GM21529 (cell line): ENCODE measurements at regions not wholly inside any gene's neighbourhood (a gene's known extent, or its start where the extent isn't known, plus 50 kb on each side); places are given as distances from the start of the nearest gene placed in this dataset.

Source experiments
- ATAC-seq: cut with Tn5 transposase; IDR thresholded peaks from one replicate; pipeline ENCODE4 v1.9.1; 2021; ENCODE audit not compliant: unreplicated experiment

DNA sequence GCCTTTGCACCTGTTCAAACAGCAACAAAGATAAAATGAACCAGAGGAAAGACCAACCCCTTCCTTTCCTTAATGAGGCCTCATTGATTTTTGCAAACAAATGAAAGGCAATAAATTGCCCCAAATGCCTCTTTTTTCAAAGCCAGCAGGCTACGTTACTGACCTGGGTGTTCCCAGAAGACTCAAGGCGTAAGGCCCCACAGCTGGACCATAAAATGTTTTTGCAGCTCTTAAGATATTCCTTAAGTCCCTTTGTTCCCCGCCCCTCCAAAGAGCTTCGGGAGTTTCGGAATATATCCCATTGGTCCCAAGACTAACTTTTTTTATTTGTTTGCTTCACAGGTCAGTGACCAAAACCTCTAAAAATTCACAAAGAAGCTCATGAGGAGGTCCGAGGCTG is 462.9 kb upstream of the PRICKLE1 start:
- no peak for ATAC-seq

DNA sequence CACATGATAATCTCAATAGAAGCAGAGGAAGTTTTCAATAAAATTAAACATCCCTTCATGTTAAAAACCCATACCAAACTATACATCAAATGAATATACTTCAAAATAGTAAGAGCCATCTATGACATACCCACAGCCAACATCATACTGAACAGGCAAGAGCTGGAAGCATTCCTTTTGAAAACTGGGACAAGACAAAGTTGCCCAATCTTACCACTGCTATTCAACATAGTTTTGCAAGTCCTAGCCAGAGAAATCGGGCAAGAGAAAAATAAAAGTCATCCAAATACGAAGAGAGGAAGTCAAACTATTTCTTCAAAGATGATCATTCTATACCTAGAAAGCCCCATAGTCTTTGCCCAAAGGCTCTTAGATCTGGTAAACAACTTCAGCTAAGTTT is 454.7 kb upstream of the PRICKLE1 start:
- no peak for ATAC-seq

GRCh38 chr12:43038991-43039390 is 449.4 kb upstream of the PRICKLE1 start:
- ATAC-seq, result no peak

DNA sequence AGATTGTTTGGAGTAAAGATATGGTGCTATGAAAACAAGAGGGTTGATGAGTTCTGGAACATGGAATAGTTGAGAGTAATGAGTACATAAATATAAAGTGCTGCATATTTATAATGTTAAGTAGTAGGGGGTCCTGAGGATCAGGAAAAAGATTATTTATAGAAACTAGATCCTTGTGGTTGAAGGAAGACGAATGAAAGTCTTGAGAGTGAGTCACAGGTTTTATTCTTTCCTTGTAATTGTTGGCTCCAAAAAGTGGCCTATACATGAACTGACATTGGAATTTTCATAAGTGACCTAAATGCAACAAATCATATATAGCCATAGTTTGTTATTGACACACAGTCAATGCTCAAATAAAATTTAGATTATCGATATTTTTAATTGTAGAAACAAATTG is 440.4 kb upstream of the PRICKLE1 start:
- ATAC-seq, result no peak

GRCh38 chr12:43028826-43029225 is 439.3 kb upstream of the PRICKLE1 start:
- no peak for ATAC-seq

GRCh38 chr12:43022838-43023237 is 433.3 kb upstream of the PRICKLE1 start:
- no peak for ATAC-seq

DNA sequence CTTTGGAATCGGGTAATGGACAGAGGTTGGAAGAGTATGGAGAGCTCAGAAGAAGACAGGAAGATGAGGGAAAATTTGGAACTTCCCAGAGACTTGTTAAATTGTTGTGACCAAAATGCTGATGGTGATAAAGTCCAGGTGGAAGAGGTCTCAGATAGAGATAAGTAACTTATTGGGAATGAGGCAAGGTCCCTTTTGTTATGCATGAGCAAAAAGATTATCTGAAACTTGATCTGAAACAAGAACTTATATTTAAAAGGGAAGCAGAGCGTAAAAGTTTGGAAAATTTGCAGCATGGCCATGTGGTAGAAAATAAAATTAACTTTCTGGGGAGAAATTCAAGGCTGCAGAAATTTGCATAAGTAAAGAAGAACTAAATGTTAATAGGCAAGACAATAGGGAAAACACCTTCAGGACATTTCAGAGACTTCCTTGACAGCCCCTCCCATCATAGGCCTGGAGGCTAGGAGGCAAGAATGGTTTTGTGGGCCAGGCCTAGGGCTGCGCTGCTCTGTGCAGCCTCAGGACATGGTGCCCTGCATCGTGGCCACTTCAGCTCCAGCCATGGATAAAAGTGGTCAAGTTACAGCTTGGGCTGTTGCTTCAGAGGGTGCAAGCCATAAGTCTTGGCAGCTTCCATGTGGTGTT is 425.7 kb upstream of the PRICKLE1 start:
- no peak for ATAC-seq

- ATAC-seq, result peak; percentile 89
These were observed 421.9 kb upstream of the PRICKLE1 start for GRCh38 chr12:43011383-43011926.

GRCh38 chr12:43009846-43010240 is 420.3 kb upstream of the PRICKLE1 start:
- ATAC-seq, result no peak

DNA sequence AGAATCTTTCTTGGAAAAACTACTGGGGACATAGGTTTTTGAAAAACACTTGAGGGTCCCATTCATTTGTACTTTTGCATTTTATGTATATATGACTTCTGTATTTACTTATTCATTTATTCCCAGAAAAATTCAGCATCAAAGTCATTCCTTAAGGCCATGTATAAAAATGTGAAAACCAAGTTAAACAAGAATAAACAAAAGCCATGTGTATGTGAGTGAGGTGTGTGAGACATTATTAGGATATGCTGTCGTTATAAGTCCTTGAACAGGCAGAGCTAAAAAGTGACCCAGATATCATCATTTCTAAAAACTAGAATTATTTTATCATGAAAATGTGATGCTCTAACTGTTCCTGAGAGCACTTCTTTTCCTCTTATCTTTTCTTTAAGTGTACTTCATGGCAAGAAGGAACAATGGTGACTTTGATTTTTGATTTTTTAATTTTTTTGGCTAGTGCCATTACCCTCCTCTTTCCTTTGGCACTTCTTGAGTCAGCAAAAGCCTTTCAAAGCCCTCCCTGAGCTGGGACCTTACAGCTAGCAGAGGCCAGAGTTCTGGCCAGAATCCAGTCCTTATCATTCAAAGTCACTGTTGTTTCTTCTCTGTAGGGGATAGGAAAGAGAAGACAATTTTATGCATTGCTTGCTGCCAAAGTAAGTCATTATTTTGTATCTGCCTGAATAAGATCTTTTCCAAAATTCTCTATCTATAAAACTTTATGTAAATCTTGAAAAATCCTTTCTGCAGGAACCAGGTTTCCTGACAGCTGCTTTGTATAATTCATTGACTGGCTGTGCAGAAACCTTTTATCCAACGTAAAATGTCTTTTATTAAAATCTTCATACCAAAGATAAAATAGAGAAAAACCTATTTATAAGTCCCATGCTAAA is 419.7 kb upstream of the PRICKLE1 start:
- ATAC-seq, result no peak

- ATAC-seq, result no peak
These were observed 415.4 kb upstream of the PRICKLE1 start for GRCh38 chr12:43004908-43005307.

DNA sequence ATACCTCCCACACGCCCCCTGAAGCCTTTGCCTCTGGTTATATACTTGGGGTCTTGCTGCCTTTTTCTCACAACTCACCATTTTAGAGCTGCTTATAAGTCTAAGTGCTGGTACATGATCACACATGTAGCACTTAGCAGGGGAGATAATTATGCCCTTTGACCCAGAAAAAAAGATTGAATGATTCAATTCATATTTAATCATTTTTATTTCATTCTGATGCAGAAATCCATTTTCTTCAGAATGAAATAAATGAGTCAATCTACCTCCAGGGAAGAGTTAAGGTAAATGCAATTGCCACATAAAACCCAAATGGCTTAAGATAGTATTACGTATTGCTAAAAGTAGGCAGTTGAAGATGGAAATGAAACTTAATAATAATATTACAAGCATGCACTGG is 414.6 kb upstream of the PRICKLE1 start:
- ATAC-seq, result no peak

DNA sequence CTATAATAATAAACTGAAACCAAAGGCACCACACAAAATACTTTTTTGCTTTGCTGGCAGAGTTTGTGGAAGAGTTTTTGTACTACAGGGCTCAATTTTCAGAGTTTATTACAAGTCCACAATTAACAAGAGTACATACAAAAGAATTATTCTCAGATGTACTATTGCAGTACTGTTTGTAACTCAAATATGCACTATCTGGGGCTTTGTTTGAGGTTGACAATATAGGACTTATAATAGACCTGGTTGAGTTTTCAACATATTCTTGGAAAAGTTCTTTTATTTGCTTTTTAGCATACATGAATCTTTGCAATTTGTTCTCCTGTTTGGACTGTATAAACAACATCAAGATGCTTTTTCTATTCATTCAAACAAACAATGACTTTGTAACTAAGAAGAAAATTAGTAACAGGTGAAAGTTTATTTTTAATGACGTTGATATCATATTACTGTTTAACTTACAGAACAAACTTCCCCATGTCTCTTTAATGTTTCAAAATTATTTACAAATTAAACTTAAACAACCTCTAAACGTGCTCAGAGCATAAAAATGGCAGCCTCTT is 407.4 kb upstream of the PRICKLE1 start:
- no peak for ATAC-seq

DNA sequence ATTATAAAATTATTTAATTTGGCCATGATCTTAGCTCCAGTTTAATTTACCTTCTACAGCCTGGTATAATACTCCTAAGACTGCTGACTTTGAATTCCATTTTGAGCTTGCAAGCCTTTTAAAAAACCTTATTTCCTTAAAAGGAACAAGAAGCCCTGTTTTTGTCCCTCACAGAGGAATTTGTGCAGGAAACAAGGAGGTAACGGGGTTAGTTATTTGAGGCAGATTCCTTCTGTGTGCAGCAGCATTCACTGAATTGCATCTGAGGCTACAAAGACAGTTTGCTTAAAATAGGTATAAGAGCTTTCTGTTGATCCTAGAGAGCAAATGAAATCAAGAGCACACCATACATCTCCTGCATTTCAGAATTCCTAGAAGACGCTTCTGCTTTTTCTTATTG is 403.3 kb upstream of the PRICKLE1 start:
- ATAC-seq, result no peak

GRCh38 chr12:42990387-42990786 is 400.8 kb upstream of the PRICKLE1 start:
- no peak for ATAC-seq

GRCh38 chr12:42987216-42987650 is 397.7 kb upstream of the PRICKLE1 start:
- ATAC-seq, result no peak

- no peak for ATAC-seq
These were observed 396.0 kb upstream of the PRICKLE1 start for GRCh38 chr12:42985506-42985905.

GRCh38 chr12:42982828-42983227 is 393.3 kb upstream of the PRICKLE1 start:
- no peak for ATAC-seq

GRCh38 chr12:42981379-42981778 is 391.8 kb upstream of the PRICKLE1 start:
- no peak for ATAC-seq

DNA sequence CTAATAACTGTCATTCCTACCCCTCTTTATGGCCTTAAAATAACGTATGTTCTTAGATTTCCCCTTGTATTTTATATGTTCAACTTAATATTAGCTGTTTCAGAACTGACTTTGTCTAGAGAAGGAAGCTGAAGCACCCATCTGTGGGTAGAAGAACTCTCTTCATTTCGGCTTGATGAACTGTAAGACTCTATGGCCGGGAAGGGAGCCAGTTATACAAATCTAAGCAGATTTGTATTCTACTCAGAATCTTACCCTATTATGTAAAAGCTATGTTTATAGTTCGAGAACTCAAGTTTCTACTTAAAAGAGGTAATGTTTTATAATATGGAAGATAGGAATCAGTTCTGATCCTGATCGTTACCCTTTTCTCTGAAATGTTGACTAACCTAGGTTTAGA is 390.9 kb upstream of the PRICKLE1 start:
- no peak for ATAC-seq

GRCh38 chr12:42979746-42980145 is 390.2 kb upstream of the PRICKLE1 start:
- ATAC-seq, result no peak

- no peak for ATAC-seq
These were observed 389.2 kb upstream of the PRICKLE1 start for GRCh38 chr12:42978708-42979107.
